DMS 273 treated with DMSO at 0.1 percent for 48 hours (cell line): ENCODE measurements at regions not wholly inside any gene's neighbourhood (a gene's known extent, or its start where the extent isn't known, plus 50 kb on each side); places are given as distances from the start of the nearest gene placed in this dataset.

Source experiments
- DNase-seq: peaks from one replicate; lab custom pipeline; 2025; lab: John Stamatoyannopoulos, UW

DNA sequence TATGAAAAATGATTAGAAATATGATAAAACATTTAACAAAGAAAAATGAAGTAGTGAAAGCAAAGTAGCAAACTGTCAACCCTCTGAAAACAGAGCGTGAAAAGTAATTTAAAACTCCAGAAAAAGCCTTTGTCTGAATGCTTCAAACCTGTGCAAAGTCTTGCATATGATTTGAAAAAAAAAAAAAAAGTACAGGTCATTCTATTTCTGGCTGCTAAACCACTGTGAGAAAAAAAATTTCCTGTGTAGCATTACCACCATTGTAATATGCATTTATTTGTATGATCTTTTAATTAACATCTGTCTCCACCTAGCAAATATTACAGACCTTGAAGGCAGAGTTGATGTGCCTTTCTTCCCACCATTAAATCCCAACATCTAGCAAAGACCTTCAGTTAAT is 82.1 kb upstream of the CCDC68 start:
- no peak for DNase-seq

DNA sequence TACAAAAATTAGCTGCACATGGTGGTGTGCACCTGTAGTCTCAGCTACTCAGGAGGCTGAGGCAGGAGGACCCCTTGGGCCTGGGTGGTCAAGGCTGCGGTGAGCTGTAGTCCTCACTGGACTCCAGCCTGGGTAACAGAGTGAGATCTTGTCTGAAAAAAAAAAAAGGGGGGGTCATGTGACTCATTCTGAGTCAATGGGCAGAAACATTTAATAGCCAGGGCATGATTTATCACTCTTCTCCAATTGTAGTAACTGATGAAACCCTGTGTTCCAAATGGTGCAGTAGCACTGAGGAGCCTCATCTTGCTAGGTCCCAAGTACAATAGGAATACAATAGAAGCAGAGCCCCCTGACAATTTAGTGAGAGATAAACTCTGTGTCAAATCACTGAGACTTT is 78.9 kb upstream of the CCDC68 start:
- DNase-seq = no peak

DNA sequence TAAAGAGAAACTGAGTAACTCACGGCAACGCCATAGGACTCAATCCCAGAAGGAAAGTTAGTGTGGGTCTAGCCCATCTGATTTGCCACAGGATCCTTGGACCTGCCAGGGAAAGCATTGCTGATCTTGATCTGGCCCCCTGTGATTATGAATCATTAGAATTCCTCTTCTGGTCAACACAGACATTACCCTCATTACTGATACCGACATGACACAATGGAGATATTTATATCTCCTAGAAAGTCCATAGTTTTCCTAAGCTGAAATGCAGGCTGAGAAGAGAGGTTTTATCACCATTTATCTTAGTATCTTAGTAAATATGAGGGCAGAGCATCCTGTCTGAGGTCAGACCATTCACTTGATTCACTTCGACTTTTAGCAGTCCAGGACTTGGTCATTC is 75.5 kb upstream of the CCDC68 start:
- no peak for DNase-seq

DNA sequence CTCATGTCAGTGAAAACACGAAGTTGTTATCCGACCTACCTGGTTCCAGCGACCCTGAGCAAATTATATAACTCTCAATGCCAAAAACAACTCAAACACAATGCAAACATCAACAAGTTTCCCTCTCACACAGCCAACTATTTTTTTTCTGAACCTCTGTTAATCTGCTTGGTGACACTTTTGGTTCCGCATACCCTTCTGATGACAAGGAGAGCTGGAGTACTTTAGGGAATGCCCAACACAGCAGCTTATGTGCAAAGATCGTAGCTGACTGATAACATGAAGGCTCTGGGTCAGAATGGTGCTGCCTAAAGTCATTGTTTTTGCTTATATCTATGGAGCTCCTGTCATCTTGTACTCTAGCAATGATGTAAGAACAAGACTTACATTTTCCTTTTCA is 72.7 kb upstream of the CCDC68 start:
- DNase-seq = no peak

DNA sequence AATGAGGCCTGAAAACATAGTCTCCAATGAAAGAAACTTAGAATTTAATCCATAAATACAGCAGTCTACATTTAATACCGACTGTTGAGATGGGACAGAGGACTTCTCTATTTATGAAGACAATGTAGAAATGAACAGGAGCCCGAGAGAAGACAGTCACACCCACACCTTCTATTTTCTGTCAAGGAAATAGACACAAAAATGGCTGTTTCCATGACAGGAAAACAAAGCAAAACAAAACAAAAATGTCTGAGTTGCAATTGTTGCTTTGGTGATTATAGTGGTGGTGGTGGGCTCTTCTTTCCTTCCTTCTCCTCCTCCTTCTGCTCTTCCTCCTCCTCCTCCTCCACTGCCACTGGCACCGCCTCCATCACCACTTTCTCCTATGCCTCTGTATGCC is 72.3 kb upstream of the CCDC68 start:
- no peak for DNase-seq

DNA sequence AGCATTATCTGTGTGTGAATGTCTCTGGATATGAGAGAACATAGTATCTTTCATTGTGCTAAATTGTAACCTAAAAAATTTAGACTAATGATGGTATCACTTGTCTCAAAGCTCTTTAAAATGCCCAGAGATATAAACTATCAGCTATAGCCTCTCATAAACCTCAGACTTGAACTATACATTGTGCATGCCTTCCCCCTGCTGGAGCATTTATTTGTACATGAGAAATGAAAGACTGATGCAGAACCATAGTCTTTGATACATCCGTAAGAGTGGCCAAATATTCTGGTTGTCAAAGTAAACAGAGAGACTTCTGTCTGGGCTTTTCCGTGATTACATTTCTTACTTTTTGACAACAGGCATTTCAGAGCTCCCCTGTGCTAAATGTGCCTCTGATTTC is 71.9 kb upstream of the CCDC68 start:
- DNase-seq = no peak

DNA sequence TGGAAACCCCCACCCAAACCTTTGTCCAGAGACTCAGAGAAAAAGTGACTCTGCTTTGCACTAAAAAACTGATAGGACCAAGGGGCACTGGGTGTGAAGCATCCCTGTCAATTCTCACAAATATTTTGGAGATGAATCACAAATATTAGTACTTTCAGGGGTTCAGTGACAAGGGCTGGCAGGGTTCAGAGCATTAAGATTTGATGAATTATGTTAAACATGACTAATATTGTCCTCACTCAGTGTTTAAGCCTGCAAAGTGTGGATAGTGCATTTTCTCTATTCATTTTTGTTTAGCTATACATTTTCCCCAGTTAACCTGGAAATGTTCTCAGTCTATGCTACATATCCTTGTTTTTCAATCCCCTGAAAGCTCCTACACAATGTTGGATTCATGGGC is 65.3 kb upstream of the CCDC68 start:
- no peak for DNase-seq

DNA sequence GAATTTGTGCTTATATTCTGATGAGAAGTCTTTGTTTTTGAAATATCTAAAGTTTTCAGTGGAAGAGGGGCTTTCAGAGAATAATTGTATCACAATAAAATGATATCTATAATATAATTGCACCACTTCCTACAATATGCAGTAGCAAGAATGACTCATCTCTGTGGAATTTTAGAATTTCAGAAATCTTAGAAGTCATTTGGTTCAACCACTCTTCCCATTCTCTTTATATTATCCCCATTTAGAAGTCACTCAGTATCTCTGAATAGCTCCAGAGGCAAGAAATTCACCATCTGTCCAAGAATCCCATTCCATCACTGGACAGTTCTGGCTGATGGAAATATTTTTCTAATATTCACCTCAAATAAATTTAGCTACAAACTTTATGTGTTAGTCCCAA is 59.3 kb upstream of the CCDC68 start:
- no peak for DNase-seq

DNA sequence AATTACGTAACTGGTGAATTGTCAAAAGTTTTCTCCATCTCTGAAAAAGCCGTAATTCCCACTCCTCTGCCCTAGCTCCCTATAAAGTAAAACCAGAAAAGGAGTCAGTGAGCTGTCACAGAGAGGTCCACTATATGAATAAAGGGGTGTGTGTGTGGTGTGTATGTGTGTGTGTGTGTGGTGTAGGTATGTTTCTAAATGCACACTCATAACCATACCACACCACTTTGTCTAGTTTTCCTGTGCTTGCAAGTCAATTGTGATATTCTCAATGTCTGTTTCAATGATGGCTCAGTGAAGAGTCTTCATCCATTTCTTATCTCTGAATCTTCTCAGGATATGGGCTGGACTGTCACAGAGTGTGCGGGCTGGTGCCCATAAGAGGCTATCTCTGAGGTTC is 54.8 kb upstream of the CCDC68 start:
- DNase-seq = no peak

DNA sequence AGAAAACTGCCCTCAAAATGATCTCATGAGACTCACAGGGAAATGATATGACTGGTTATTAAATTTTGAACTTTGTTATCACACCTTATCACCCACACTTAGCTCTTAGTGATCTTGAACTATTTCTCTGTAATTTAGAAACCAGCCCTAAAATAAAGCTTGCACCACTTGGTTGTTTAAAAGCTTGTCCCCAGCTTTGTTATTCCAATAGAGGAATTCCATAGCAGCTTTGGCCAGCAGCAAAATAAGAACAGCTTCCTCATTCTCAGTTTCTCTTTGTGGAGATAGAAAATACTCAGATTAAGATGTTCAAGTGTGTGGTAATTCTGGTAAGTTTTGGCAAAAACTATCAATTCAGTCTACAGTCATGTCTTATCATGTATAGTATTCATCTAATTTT is 54.4 kb upstream of the CCDC68 start:
- DNase-seq = no peak

DNA sequence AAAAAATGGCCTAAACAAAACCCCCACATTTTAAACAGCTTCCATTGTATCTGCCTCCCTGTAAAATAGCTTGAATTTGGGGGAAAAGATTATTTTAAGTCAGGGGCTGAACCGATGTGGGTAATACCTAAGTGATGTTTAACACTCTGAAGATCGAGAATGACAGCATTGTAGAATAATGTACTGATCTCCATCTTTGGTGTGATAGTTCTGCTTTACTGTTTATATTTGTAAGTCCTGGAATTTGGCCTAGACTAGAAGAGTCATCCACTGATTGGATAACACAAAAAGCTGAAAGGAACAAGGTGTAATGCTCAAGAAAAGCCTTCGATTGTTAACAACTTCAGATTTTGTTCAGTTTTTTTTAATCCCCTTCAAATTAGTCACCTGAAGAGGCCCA is 53.8 kb upstream of the CCDC68 start:
- no peak for DNase-seq

DNA sequence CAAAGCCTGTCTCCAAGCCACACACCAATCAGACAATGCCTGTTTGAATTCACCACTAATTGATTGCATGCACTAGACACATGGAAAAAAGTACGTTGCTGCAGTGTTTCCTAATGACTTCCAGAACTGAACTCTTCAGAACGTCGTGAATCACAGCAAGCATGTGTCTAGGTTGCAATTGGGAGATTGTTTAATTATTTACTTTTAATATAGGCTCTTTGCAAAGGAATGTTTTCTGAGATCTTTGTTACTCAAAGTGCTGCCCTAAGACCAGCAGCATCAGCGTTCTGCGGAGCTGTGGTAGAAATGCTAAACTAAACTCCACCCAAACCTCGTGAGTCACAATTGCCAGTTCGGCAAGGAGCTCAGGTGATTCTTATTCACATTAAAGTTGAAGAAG is 52.7 kb upstream of the CCDC68 start:
- no peak for DNase-seq
